WTC11 (cell line): ENCODE measurements at regions not wholly inside any gene's neighbourhood (a gene's known extent, or its start where the extent isn't known, plus 50 kb on each side); places are given as distances from the start of the nearest gene placed in this dataset.

Experiments
- CBFB ChIP-seq: sonication (generic); formaldehyde crosslinking; IDR thresholded peaks from 2 replicates; pipeline ENCODE4 v1.8.1; 2022; ENCODE audit warnings: mild to moderate bottlenecking, low read depth, missing genetic modification reagents
- IRF2 ChIP-seq: sonication (generic); formaldehyde crosslinking; IDR thresholded peaks from 2 replicates; pipeline ENCODE4 v1.8.0; 2022; ENCODE audit warnings: low read depth, missing genetic modification reagents, borderline replicate concordance
- SP1 ChIP-seq: sonication (generic); formaldehyde crosslinking; conservative IDR thresholded peaks from 2 replicates; pipeline ENCODE4 v1.8.1; 2022; ENCODE audit warnings: missing genetic modification reagents
- ZNF232 ChIP-seq: sonication (generic); formaldehyde crosslinking; IDR thresholded peaks from 2 replicates; pipeline ENCODE4 v1.8.0; 2022; ENCODE audit warnings: mild to moderate bottlenecking, missing genetic modification reagents
- ZNF317 ChIP-seq: sonication (generic); formaldehyde crosslinking; IDR thresholded peaks from 2 replicates; pipeline ENCODE4 v1.8.1; 2023; ENCODE audit warnings: low read depth, mild to moderate bottlenecking, moderate library complexity, missing genetic modification reagents, borderline replicate concordance
- TF ChIP-seq, protein P1 (sequence below): fragments of 200-600 bp; IDR thresholded peaks from 2 replicates; pipeline ENCODE4 v1.8.0; 2022; ENCODE audit warnings: antibody characterized with exemption
- TF ChIP-seq, protein P2 (sequence below): sonication (generic); formaldehyde crosslinking; IDR thresholded peaks from 2 replicates; pipeline ENCODE4 v1.8.0; 2023; ENCODE audit warnings: missing genetic modification reagents, mild to moderate bottlenecking, borderline replicate concordance

DNA sequence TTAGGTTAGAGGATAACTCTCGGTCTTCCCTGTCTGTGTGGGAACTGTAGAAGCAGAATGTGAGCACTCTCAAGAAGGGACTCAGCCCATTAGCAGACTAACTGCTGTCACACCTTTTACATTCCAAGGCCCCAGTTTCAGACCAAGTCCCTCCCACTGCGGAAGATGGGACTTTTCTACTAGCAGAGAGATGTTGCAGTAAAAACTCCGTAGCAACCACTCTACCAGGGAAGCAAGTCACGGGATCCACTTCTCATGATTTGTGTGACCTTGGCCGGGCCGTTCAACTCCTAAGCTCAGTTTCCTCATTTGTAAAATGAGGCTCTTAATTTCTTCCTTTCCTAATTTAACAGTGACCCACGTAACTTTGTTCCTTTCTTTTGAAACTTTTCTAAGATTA is 77.1 kb upstream of the SLC4A11 start:
- TF ChIP-seq, protein P1, sequence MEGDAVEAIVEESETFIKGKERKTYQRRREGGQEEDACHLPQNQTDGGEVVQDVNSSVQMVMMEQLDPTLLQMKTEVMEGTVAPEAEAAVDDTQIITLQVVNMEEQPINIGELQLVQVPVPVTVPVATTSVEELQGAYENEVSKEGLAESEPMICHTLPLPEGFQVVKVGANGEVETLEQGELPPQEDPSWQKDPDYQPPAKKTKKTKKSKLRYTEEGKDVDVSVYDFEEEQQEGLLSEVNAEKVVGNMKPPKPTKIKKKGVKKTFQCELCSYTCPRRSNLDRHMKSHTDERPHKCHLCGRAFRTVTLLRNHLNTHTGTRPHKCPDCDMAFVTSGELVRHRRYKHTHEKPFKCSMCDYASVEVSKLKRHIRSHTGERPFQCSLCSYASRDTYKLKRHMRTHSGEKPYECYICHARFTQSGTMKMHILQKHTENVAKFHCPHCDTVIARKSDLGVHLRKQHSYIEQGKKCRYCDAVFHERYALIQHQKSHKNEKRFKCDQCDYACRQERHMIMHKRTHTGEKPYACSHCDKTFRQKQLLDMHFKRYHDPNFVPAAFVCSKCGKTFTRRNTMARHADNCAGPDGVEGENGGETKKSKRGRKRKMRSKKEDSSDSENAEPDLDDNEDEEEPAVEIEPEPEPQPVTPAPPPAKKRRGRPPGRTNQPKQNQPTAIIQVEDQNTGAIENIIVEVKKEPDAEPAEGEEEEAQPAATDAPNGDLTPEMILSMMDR = no peak
- TF ChIP-seq ZNF317 (CRISPR knock-in tag) = no peak
- TF ChIP-seq CBFB (CRISPR knock-in tag) = no peak
- TF ChIP-seq IRF2 = no peak
- TF ChIP-seq, protein P2, sequence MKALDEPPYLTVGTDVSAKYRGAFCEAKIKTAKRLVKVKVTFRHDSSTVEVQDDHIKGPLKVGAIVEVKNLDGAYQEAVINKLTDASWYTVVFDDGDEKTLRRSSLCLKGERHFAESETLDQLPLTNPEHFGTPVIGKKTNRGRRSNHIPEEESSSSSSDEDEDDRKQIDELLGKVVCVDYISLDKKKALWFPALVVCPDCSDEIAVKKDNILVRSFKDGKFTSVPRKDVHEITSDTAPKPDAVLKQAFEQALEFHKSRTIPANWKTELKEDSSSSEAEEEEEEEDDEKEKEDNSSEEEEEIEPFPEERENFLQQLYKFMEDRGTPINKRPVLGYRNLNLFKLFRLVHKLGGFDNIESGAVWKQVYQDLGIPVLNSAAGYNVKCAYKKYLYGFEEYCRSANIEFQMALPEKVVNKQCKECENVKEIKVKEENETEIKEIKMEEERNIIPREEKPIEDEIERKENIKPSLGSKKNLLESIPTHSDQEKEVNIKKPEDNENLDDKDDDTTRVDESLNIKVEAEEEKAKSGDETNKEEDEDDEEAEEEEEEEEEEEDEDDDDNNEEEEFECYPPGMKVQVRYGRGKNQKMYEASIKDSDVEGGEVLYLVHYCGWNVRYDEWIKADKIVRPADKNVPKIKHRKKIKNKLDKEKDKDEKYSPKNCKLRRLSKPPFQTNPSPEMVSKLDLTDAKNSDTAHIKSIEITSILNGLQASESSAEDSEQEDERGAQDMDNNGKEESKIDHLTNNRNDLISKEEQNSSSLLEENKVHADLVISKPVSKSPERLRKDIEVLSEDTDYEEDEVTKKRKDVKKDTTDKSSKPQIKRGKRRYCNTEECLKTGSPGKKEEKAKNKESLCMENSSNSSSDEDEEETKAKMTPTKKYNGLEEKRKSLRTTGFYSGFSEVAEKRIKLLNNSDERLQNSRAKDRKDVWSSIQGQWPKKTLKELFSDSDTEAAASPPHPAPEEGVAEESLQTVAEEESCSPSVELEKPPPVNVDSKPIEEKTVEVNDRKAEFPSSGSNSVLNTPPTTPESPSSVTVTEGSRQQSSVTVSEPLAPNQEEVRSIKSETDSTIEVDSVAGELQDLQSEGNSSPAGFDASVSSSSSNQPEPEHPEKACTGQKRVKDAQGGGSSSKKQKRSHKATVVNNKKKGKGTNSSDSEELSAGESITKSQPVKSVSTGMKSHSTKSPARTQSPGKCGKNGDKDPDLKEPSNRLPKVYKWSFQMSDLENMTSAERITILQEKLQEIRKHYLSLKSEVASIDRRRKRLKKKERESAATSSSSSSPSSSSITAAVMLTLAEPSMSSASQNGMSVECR (CRISPR knock-in tag) = no peak
- TF ChIP-seq ZNF232 = no peak
- TF ChIP-seq SP1 (CRISPR knock-in tag) = no peak
